H1 (cell line): ENCODE measurements at regions not wholly inside any gene's neighbourhood (a gene's known extent, or its start where the extent isn't known, plus 50 kb on each side); places are given as distances from the start of the nearest gene placed in this dataset.

Experiments used
- CTCF ChIA-PET: fragments of 300-600 bp; sonication (Branson Sonifier 250); formaldehyde crosslinking; loops from one replicate; lab custom pipeline; 2021; ENCODE audit not compliant: partially characterized antibody; lab: Charles Lee
- POLR2A ChIA-PET: fragments of 300-600 bp; sonication (Branson Sonifier 250); formaldehyde crosslinking; loops from one replicate; lab custom pipeline; 2021; ENCODE audit warnings: inconsistent platforms; ENCODE audit not compliant: partially characterized antibody; lab: Charles Lee
- DNase-seq, 2 experiments: peaks; one replicate each; pipeline versions ENCODE4 v3.0.0 to v3.0.0-alpha.2; 2010 to 2022; ENCODE audit warnings: low spot score in 2 of 2, low read depth in 1 of 2, mixed read lengths in 1 of 2
- FAIRE-seq: peaks from 2 replicates; lab custom pipeline; 2011; peaks lifted over from hg19 to GRCh38; lab: Jason Lieb, UNC
- H2AFZ ChIP-seq: 2 replicates; pipeline ENCODE4 v1.8.1; 2012; ENCODE audit warnings: low read length, inconsistent platforms
- H2AK5ac ChIP-seq: 2 replicates; pipeline ENCODE4 v1.6.1; 2013; ENCODE audit warnings: low read depth, low read length
- H2BK120ac ChIP-seq: replicated peaks from 2 replicates; pipeline ENCODE3; 2013; ENCODE audit warnings: low read depth, low read length, inconsistent platforms
- H2BK12ac ChIP-seq: 2 replicates; pipeline ENCODE4 v1.6.1; 2013; ENCODE audit warnings: low read depth, low read length
- H2BK15ac ChIP-seq: 2 replicates; pipeline ENCODE4 v1.6.1; 2013; ENCODE audit warnings: low read length
- H2BK20ac ChIP-seq: 2 replicates; pipeline ENCODE4 v1.6.1; 2013; ENCODE audit warnings: low read length
- H2BK5ac ChIP-seq: 2 replicates; pipeline ENCODE4 v1.6.1; 2013; ENCODE audit warnings: low read depth, low read length
- H3K14ac ChIP-seq: 2 replicates; pipeline ENCODE4 v1.6.1; 2013; ENCODE audit warnings: inconsistent platforms; ENCODE audit not compliant: insufficient read length
- H3K18ac ChIP-seq: 2 replicates; pipeline ENCODE4 v1.6.1; 2013; ENCODE audit warnings: low read length; ENCODE audit errors: extremely low read depth
- H3K23ac ChIP-seq: 2 replicates; pipeline ENCODE4 v1.6.1; 2013; ENCODE audit warnings: inconsistent platforms; ENCODE audit not compliant: insufficient read length
- H3K23me2 ChIP-seq: 2 replicates; pipeline ENCODE4 v1.6.1; 2013; ENCODE audit warnings: low read depth, low read length
- H3K27ac ChIP-seq: 2 replicates; pipeline ENCODE4 v1.6.1; 2011; ENCODE audit warnings: low read depth, low read length, inconsistent platforms
- H3K27me3 ChIP-seq, 4 experiments: replicated peaks in 1 of 4; 1 replicate in 1 of 4; 2 replicates in 3 of 4; pipeline versions ENCODE4 v1.6.1 to v1.8.1; 2011 to 2013; ENCODE audit warnings: low read length in 3 of 4, mild to moderate bottlenecking in 3 of 4, inconsistent platforms in 2 of 4, mixed read lengths in 2 of 4, moderate library complexity in 1 of 4; ENCODE audit not compliant: control insufficient read depth in 3 of 4, insufficient read depth in 3 of 4; ENCODE audit errors: extremely low read depth in 1 of 4
- H3K36me3 ChIP-seq, 4 experiments: 2 replicates each; pipeline versions ENCODE4 v1.6.1 to v1.8.1; 2011 to 2013; ENCODE audit warnings: mild to moderate bottlenecking in 4 of 4, low read length in 3 of 4, moderate library complexity in 2 of 4, control low read depth in 1 of 4, inconsistent platforms in 1 of 4; ENCODE audit not compliant: insufficient read depth in 4 of 4, control insufficient read depth in 2 of 4
- H3K4ac ChIP-seq: replicated peaks from 2 replicates; pipeline ENCODE3; 2013; ENCODE audit warnings: low read length, low read depth, mixed read lengths, inconsistent platforms; ENCODE audit not compliant: insufficient read length
- H3K4me1 ChIP-seq, 4 experiments: replicated peaks in 1 of 4; 1 replicate in 1 of 4; 2 replicates in 3 of 4; pipeline versions ENCODE4 v1.6.1 to v1.8.1; 2011 to 2013; ENCODE audit warnings: low read length in 3 of 4, inconsistent platforms in 2 of 4, mixed read lengths in 1 of 4; ENCODE audit not compliant: insufficient read depth in 4 of 4, control insufficient read depth in 3 of 4
- H3K4me2 ChIP-seq, 2 experiments: 2 replicates each; pipeline versions ENCODE4 v1.6.1 to v1.8.1; 2011 to 2013; ENCODE audit warnings: low read depth in 2 of 2, low read length in 2 of 2, control low read depth in 1 of 2, inconsistent platforms in 1 of 2, mild to moderate bottlenecking in 1 of 2; ENCODE audit not compliant: insufficient read depth in 1 of 2
- H3K4me3 ChIP-seq, 4 experiments: fragments of 200-600, 300-600 bp in 1 of 4; sonication (generic), shearing (Covaris generic), sonication (Bioruptor Twin) in 1 of 4; 2 replicates each; pipeline versions ENCODE4 v1.5.1 to v1.8.1; 2011 to 2016; ENCODE audit warnings: low read length in 4 of 4, low read depth in 3 of 4, control low read depth in 2 of 4, inconsistent platforms in 2 of 4, mild to moderate bottlenecking in 2 of 4, mixed read lengths in 1 of 4, moderate library complexity in 1 of 4; ENCODE audit not compliant: insufficient read depth in 2 of 4; ENCODE audit errors: extremely low read depth in 1 of 4
- H3K56ac ChIP-seq: replicated peaks from 2 replicates; pipeline ENCODE3; 2013; ENCODE audit warnings: low read depth, mild to moderate bottlenecking, mixed read lengths, low read length, inconsistent platforms; ENCODE audit not compliant: insufficient read length
- H3K79me1 ChIP-seq: 2 replicates; pipeline ENCODE4 v1.6.1; 2013; ENCODE audit warnings: low read depth, low read length, control low read depth
- H3K79me2 ChIP-seq, 2 experiments: 2 replicates each; pipeline versions ENCODE4 v1.6.1 to v1.8.1; 2012 to 2013; ENCODE audit warnings: low read length in 2 of 2, mild to moderate bottlenecking in 2 of 2, inconsistent platforms in 1 of 2; ENCODE audit not compliant: insufficient read depth in 2 of 2, control insufficient read depth in 1 of 2
- H3K9ac ChIP-seq, 4 experiments: replicated peaks in 1 of 4; 1 replicate in 1 of 4; 2 replicates in 3 of 4; pipeline versions ENCODE4 v1.6.1 to v1.8.1; 2011 to 2013; ENCODE audit warnings: low read depth in 3 of 4, low read length in 3 of 4, control low read depth in 2 of 4, mild to moderate bottlenecking in 2 of 4, moderate library complexity in 2 of 4, inconsistent platforms in 1 of 4; ENCODE audit errors: extremely low read depth in 1 of 4
- H3K9me3 ChIP-seq, 2 experiments: 2 replicates each; pipeline versions ENCODE4 v1.6.1 to v1.8.1; 2012 to 2013; ENCODE audit warnings: mild to moderate bottlenecking in 2 of 2, moderate library complexity in 2 of 2, control low read depth in 1 of 2, inconsistent platforms in 1 of 2, low read depth in 1 of 2, low read length in 1 of 2, mixed read lengths in 1 of 2; ENCODE audit not compliant: insufficient read depth in 2 of 2
- H4K20me1 ChIP-seq, 2 experiments: replicated peaks in 1 of 2; 2 replicates each; pipeline versions ENCODE3 to v1.8.1; 2011 to 2013; ENCODE audit warnings: inconsistent platforms in 2 of 2, low read length in 2 of 2, mild to moderate bottlenecking in 1 of 2; ENCODE audit not compliant: insufficient read depth in 2 of 2, control insufficient read depth in 1 of 2
- H4K5ac ChIP-seq: 2 replicates; pipeline ENCODE4 v1.6.1; 2013; ENCODE audit warnings: low read length, low read depth, mixed read lengths, inconsistent platforms; ENCODE audit not compliant: insufficient read length
- H4K8ac ChIP-seq: 2 replicates; pipeline ENCODE4 v1.8.0; 2013; ENCODE audit warnings: mild to moderate bottlenecking, moderate library complexity, low read length, inconsistent platforms; ENCODE audit not compliant: insufficient read depth; ENCODE audit errors: extremely low read depth
- H4K91ac ChIP-seq: replicated peaks from 2 replicates; pipeline ENCODE3; 2013; ENCODE audit warnings: low read length, mixed read lengths, inconsistent platforms; ENCODE audit not compliant: insufficient read length
- PHF8 ChIP-seq: fragments of 200-600 bp; sonication (generic); conservative IDR thresholded peaks from 2 replicates; pipeline ENCODE4 v1.7.1; 2012; ENCODE audit warnings: low read depth, mild to moderate bottlenecking, inconsistent platforms, low read length, moderate library complexity
- RBBP5 ChIP-seq: IDR thresholded peaks from 2 replicates; pipeline ENCODE4 v1.7.1; 2012; ENCODE audit warnings: low read depth, mild to moderate bottlenecking, inconsistent platforms, low read length, moderate library complexity, borderline replicate concordance
- SIN3A ChIP-seq, 2 experiments: IDR thresholded peaks in 1 of 2; conservative IDR thresholded peaks in 1 of 2; 2 replicates each; pipeline ENCODE4 v1.6.1; 2011 to 2012; ENCODE audit warnings: low read length in 2 of 2, improper control_type of control experiment in 1 of 2, low read depth in 1 of 2, mild to moderate bottlenecking in 1 of 2
- TCF12 ChIP-seq: IDR thresholded peaks from 2 replicates; pipeline ENCODE4 v1.6.1; 2011; ENCODE audit warnings: low read depth, mild to moderate bottlenecking, low read length
- WGBS, 2 experiments: shearing (Covaris generic) in 1 of 2; methylation state at CpG; one replicate each; pipeline versions ENCODE4 v1.1.6 to v1.1.7; 2013 to 2015; ENCODE audit warnings: low lambda C conversion rate in 2 of 2, mixed read lengths in 2 of 2, inconsistent platforms in 1 of 2, low coverage in 1 of 2, missing lambda C conversion rate in 1 of 2; ENCODE audit not compliant: insufficient replicate concordance in 2 of 2, insufficient coverage in 1 of 2, insufficient read length in 1 of 2; ENCODE audit errors: extremely low coverage in 1 of 2, missing lambda C conversion rate in 1 of 2; 5-methylcytosine and 5-hydroxymethylcytosine counted together
- TF ChIP-seq, protein P1 (sequence below): IDR thresholded peaks from 2 replicates; pipeline ENCODE4 v1.6.1; 2011; ENCODE audit warnings: low read length, improper control_type of control experiment

DNA sequence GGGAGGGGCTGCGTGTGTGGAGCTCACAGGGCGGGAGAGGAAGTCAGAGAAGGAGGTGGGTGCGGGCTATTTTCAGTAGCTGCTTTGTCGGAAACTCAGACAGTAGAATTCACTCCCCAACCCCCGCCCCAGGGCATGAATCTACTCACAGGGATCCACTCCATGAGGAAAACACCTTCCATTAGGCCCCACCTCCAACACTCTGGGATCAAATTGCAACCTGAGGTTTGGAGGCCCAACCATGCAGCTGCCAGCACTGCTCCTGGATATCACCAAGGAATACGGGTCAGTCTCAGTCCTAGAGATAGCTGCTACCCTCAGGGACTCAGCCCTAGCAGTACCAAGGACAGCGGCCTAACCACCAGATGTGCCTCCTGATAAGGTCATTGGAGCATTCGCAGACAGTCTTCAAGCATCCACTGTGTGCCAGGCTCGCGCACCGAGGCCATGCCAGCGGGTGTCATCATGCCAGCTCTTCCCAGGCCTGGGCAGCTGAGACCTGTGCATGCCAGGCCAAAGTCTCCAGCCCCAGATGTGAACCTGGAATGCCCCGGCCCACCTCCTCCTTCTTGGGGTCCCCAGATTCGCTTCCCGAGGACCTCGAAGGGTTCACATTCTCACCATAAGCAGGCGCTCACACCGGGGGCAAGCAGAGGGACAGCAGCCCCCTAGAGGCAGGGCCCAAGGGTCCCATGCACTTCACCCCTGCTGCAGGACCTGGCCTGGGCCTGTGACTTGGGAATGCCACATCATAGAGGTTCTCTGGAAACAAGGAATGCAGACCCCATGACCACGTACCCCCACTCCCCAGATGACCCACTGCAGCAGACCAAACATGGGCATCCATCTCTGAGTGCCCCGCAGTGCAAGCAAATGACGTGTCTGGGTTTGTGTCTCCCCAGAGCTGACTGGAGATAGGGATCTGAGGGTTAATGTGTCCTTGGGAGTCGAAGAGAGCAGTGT, 102.3 kb downstream of the ADRA2C start:
- TF ChIP-seq SIN3A (conservative IDR thresholded peaks at IDR 0.05 in 1 of 2, IDR thresholded peaks at IDR 0.05 in 1 of 2; ENCODE audit: low read depth in 1 of 2, low read length in 2 of 2), result peak; percentile 78 to 85; a peak in 2 of 4 replicates
- TF ChIP-seq, protein P1, sequence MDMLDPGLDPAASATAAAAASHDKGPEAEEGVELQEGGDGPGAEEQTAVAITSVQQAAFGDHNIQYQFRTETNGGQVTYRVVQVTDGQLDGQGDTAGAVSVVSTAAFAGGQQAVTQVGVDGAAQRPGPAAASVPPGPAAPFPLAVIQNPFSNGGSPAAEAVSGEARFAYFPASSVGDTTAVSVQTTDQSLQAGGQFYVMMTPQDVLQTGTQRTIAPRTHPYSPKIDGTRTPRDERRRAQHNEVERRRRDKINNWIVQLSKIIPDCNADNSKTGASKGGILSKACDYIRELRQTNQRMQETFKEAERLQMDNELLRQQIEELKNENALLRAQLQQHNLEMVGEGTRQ, result no peak
- peak; percentile 75; the same call in 1 of the 2 replicates for TF ChIP-seq TCF12
- TF ChIP-seq PHF8, result no peak
- no peak for TF ChIP-seq RBBP5
- Histone ChIP-seq H4K91ac (peak overlapping the region; percentile 25), H3K23me2 (peaks cover 14% of the 10 kb centered on the region; the same call in 1 of the 2 replicates), H3K4me1 (peaks cover 0 to 16% (median 9%) of the 10 kb centered on the region in 4 experiments; a peak in 5 of 7 replicates), H2BK20ac (no peak overlapping the region), H2AFZ (no peak overlapping the region), H2BK15ac (no peak overlapping the region), H4K8ac (no peak overlapping the region), H2BK120ac (no peak overlapping the region), H3K4me2 (no peak overlapping the region), H3K27ac (no peak overlapping the region), H3K79me2 (no peaks in the 10 kb centered on the region), H3K14ac (no peak overlapping the region), H2BK5ac (no peak overlapping the region), H3K9me3 (peaks cover 0 to 9% of the 10 kb centered on the region in 2 experiments; a peak in 1 of 4 replicates), H3K4me3 (no peak overlapping the region), H3K18ac (no peak overlapping the region), H3K56ac (no peak overlapping the region), H3K9ac (no peak overlapping the region), H4K20me1 (no peaks in the 10 kb centered on the region), H3K27me3 (peaks cover 7 to 36% (median 24%) of the 10 kb centered on the region in 4 experiments), H3K36me3 (no peaks in the 10 kb centered on the region), H3K4ac (no peak overlapping the region), H2BK12ac (no peak overlapping the region), H3K79me1 (no peaks in the 10 kb centered on the region), H2AK5ac (no peak overlapping the region), H4K5ac (no peak overlapping the region), H3K23ac (no peak overlapping the region)
- CTCF ChIA-PET, result interaction anchor here (1.0 to 2.7 kb wide), 7 partner anchors 11 to 135 kb away, joined by 3 to 12 read pairs (median 4); no protein-coding TSS in a partner anchor
- no peak for FAIRE-seq
- POLR2A ChIA-PET, result no interaction called here
- WGBS, 2 experiments, result 84% methylated on average over 20 of the region's 22 CpGs; no CpG with 5 or more reads in 1 of the 2 experiments
- no peak for DNase-seq
